ENCODE measurements at regions not wholly inside any gene's neighbourhood (a gene's known extent, or its start where the extent isn't known, plus 50 kb on each side); places are given as distances from the start of the nearest gene placed in this dataset.

DNA sequence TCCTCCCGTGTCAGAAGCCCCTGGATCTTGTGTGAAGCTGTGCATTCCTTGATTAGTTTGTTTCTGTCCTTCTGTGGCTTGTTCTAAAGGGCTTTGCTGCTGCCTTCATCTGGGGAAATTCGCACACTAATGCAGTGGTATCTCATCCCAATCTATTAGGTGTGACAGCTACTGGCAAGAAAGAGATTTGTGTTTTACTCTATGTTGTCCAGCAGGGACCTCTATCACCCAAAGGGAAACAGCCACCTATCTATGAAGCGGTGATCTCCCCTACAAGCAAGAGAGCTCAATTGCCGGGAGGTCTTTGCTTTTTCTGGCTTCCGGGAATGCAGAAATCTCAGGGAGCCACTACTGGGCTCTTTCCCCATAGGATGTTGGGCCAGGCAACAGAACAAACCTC, 151.8 kb downstream of the NRN1 start:
- DNase-seq (no peak), ATAC-seq (peak; percentile 54; the same call in 1 of the 2 replicates)
- Histone ChIP-seq H2AFZ (ENCODE audit: low read length) (no peak overlapping the region), H3K9me2 (replicated peaks; ENCODE audit: low read length) (no peaks in the 10 kb centered on the region), H3K27me3 (ENCODE audit: low read length) (peaks cover 43% of the 10 kb centered on the region), H4K20me1 (ENCODE audit: low read length) (no peaks in the 10 kb centered on the region), H3K36me3 (ENCODE audit: low read depth, low read length) (no peaks in the 10 kb centered on the region), H3K9ac (ENCODE audit: low read length) (no peak overlapping the region), H3K4me1 (ENCODE audit: insufficient read depth, low read length) (no peaks in the 10 kb centered on the region), H3F3A (ENCODE audit: low read length, unreplicated experiment) (no peaks in the 10 kb centered on the region), H3K4me2 (ENCODE audit: low read length) (no peak overlapping the region), H3K4me3 (ENCODE audit: low read length) (no peak overlapping the region), H3K79me2 (ENCODE audit: low read length) (no peaks in the 10 kb centered on the region), H3K9me3 (ENCODE audit: low read length) (no peaks in the 10 kb centered on the region), H3K27ac (ENCODE audit: low read length) (no peak overlapping the region)
- BruUV-seq (replicated peaks): no TSS peak
- intact Hi-C loops (cut with micrococcal nuclease): loop anchor here (10.0 kb wide), 1 partner anchor 200 kb away; no protein-coding TSS in a partner anchor
- ChIA-PET POLR2A (ENCODE audit: unreplicated experiment) (no interaction called here), CTCF (no interaction called here)
- TF ChIP-seq EZH2phosphoT487 (IDR thresholded peaks at IDR 0.05; ENCODE audit: borderline replicate concordance, low read length): no peak
- TF ChIP-seq EZH2 (IDR thresholded peaks at IDR 0.05; ENCODE audit: low read length, unreplicated experiment): no peak
- TF ChIP-seq, protein P1, sequence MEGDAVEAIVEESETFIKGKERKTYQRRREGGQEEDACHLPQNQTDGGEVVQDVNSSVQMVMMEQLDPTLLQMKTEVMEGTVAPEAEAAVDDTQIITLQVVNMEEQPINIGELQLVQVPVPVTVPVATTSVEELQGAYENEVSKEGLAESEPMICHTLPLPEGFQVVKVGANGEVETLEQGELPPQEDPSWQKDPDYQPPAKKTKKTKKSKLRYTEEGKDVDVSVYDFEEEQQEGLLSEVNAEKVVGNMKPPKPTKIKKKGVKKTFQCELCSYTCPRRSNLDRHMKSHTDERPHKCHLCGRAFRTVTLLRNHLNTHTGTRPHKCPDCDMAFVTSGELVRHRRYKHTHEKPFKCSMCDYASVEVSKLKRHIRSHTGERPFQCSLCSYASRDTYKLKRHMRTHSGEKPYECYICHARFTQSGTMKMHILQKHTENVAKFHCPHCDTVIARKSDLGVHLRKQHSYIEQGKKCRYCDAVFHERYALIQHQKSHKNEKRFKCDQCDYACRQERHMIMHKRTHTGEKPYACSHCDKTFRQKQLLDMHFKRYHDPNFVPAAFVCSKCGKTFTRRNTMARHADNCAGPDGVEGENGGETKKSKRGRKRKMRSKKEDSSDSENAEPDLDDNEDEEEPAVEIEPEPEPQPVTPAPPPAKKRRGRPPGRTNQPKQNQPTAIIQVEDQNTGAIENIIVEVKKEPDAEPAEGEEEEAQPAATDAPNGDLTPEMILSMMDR (conservative IDR thresholded peaks at IDR 0.05; ENCODE audit: low read depth, low read length): no peak

DNA sequence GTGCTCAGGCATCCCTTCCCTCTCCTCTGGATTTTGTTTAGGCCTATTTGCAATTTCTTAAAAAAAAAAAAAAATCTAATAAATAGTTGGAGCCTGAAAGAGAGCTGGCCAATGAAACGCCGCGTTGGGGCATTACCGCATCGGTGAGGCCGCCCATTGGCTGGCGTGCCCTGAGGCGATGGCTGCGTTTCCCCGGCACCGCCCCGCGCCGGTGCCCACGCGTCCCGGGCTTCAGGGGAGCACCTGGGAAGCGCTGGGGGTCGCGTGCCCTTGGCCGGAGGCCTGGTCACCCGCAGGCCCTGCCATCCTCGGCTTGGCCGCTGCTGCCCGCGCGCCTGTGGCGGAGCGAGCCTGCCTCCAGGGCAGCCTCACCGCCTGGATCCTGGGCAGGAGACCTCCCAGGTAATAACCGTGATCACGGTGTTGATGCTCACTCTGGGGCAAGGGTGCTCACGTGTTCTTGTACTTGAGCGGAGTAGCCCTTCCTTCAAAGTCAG, 155.4 kb downstream of the NRN1 start:
- Histone ChIP-seq H3K9me2 (replicated peaks; ENCODE audit: low read length) (no peaks in the 10 kb centered on the region), H3K9ac (ENCODE audit: low read length) (no peak overlapping the region), H3K27me3 (ENCODE audit: low read length) (peaks cover 78% of the 10 kb centered on the region), H3F3A (ENCODE audit: low read length, unreplicated experiment) (no peaks in the 10 kb centered on the region), H2AFZ (ENCODE audit: low read length) (no peak overlapping the region), H3K9me3 (ENCODE audit: low read length) (no peaks in the 10 kb centered on the region), H3K36me3 (ENCODE audit: low read depth, low read length) (no peaks in the 10 kb centered on the region), H3K27ac (ENCODE audit: low read length) (no peak overlapping the region), H3K79me2 (ENCODE audit: low read length) (no peaks in the 10 kb centered on the region), H3K4me3 (ENCODE audit: low read length) (no peak overlapping the region), H3K4me1 (ENCODE audit: insufficient read depth, low read length) (no peaks in the 10 kb centered on the region), H4K20me1 (ENCODE audit: low read length) (no peaks in the 10 kb centered on the region), H3K4me2 (ENCODE audit: low read length) (no peak overlapping the region)
- TF ChIP-seq EZH2phosphoT487 (IDR thresholded peaks at IDR 0.05; ENCODE audit: borderline replicate concordance, low read length): no peak
- TF ChIP-seq, protein P1 (conservative IDR thresholded peaks at IDR 0.05; ENCODE audit: low read depth, low read length): no peak
- TF ChIP-seq EZH2 (IDR thresholded peaks at IDR 0.05; ENCODE audit: low read length, unreplicated experiment): no peak
- intact Hi-C loops (cut with micrococcal nuclease): loop anchor here (10.0 kb wide), 1 partner anchor 203 kb away; no protein-coding TSS in a partner anchor
- no peak for DNase-seq
- POLR2A ChIA-PET (ENCODE audit: unreplicated experiment): no interaction called here
- CTCF ChIA-PET: no interaction called here
- ATAC-seq: no peak
- BruUV-seq (replicated peaks): no TSS peak

DNA sequence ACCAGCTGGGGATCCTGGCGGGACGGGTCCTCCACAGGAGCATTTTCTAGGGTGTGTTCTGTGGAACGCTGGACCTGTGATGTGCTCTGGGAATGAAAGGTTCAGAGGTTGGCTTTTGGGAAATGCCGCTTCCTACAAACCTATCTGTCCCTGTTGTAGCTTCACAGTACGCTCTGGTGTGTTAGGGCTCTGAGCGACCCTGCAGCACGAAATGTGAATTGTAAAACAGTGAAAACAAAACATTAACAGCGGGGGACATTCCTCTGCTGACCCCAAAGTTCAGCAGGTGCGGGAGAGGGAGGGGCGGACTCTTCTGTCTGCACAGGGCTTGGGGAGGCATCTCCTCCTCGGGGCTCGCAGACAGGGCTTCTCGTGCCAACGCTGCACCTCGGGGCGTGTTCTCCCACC, 155.9 kb downstream of the NRN1 start:
- no peak overlapping the region for H2AFZ ChIP-seq (ENCODE audit: low read length)
- DNase-seq (no peak), ATAC-seq (no peak)
- POLR2A ChIA-PET (ENCODE audit: unreplicated experiment): no interaction called here
- no peaks in the 10 kb centered on the region for H3K36me3 ChIP-seq (ENCODE audit: low read depth, low read length)
- intact Hi-C loops (cut with micrococcal nuclease): loop anchor here (10.0 kb wide), 1 partner anchor 204 kb away; no protein-coding TSS in a partner anchor
- no peak overlapping the region for H3K27ac ChIP-seq (ENCODE audit: low read length)
- no peaks in the 10 kb centered on the region for H3K9me2 ChIP-seq (replicated peaks; ENCODE audit: low read length)
- H3K4me1 ChIP-seq (ENCODE audit: insufficient read depth, low read length): no peaks in the 10 kb centered on the region
- peaks cover 79% of the 10 kb centered on the region for H3K27me3 ChIP-seq (ENCODE audit: low read length)
- no peak overlapping the region for H3K4me2 ChIP-seq (ENCODE audit: low read length)
- no peaks in the 10 kb centered on the region for H3K9me3 ChIP-seq (ENCODE audit: low read length)
- no TSS peak for BruUV-seq (replicated peaks)
- no peaks in the 10 kb centered on the region for H3F3A ChIP-seq (ENCODE audit: low read length, unreplicated experiment)
- TF ChIP-seq, protein P1 (conservative IDR thresholded peaks at IDR 0.05; ENCODE audit: low read depth, low read length): no peak
- TF ChIP-seq EZH2phosphoT487 (IDR thresholded peaks at IDR 0.05; ENCODE audit: borderline replicate concordance, low read length): no peak
- no peak for TF ChIP-seq EZH2 (IDR thresholded peaks at IDR 0.05; ENCODE audit: low read length, unreplicated experiment)
- no peak overlapping the region for H3K9ac ChIP-seq (ENCODE audit: low read length)
- no peaks in the 10 kb centered on the region for H4K20me1 ChIP-seq (ENCODE audit: low read length)
- H3K79me2 ChIP-seq (ENCODE audit: low read length): no peaks in the 10 kb centered on the region
- H3K4me3 ChIP-seq (ENCODE audit: low read length): no peak overlapping the region
- CTCF ChIA-PET: no interaction called here
